DND-41 (cell line): ENCODE measurements at regions not wholly inside any gene's neighbourhood (a gene's known extent, or its start where the extent isn't known, plus 50 kb on each side); places are given as distances from the start of the nearest gene placed in this dataset.

Experiments
- EZH2 ChIP-seq: IDR thresholded peaks from 3 replicates; pipeline ENCODE4 v1.6.1; 2012; ENCODE audit warnings: borderline replicate concordance, low read depth, mild to moderate bottlenecking, moderate library complexity, low read length, inconsistent platforms; ENCODE audit not compliant: severe bottlenecking
- TF ChIP-seq, protein P1 (sequence below): IDR thresholded peaks from 2 replicates; pipeline ENCODE4 v1.5.1; 2012; ENCODE audit warnings: borderline replicate concordance, low read length, moderate library complexity, mild to moderate bottlenecking; ENCODE audit not compliant: poor library complexity, severe bottlenecking; ENCODE audit errors: extremely low read depth

- TF ChIP-seq, protein P1, sequence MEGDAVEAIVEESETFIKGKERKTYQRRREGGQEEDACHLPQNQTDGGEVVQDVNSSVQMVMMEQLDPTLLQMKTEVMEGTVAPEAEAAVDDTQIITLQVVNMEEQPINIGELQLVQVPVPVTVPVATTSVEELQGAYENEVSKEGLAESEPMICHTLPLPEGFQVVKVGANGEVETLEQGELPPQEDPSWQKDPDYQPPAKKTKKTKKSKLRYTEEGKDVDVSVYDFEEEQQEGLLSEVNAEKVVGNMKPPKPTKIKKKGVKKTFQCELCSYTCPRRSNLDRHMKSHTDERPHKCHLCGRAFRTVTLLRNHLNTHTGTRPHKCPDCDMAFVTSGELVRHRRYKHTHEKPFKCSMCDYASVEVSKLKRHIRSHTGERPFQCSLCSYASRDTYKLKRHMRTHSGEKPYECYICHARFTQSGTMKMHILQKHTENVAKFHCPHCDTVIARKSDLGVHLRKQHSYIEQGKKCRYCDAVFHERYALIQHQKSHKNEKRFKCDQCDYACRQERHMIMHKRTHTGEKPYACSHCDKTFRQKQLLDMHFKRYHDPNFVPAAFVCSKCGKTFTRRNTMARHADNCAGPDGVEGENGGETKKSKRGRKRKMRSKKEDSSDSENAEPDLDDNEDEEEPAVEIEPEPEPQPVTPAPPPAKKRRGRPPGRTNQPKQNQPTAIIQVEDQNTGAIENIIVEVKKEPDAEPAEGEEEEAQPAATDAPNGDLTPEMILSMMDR: peak; percentile 7
- TF ChIP-seq EZH2: no peak
Measured at GRCh38 chr2:64337314-64337713, 116.6 kb upstream of the LGALSL start.
